ENCODE measurements at regions not wholly inside any gene's neighbourhood (a gene's known extent, or its start where the extent isn't known, plus 50 kb on each side); places are given as distances from the start of the nearest gene placed in this dataset.

DNA sequence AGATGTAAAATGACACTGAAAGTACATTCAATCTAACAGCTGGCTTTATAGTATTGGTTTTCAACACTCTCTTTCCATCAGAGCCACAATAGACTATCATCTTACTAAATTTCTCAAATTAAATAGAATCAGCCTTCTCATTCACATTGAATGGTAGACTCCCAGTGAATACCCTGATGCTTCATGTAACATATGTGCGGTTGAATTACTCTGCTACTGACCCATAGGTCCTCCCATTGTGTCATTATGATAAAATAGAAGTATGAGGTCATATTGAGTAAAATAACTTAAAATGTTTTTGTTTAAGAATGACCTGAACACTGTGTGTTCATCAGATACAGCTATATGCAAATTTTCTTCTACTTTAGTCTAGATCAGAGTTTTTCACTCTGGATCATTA lies 75.9 kb upstream of the ADAMTSL1 start:
- H4K8ac ChIP-seq (replicated peaks; ENCODE audit: insufficient read length, low read depth, low read length): no peak overlapping the region
- DNase-seq: no peak
- no peaks in the 10 kb centered on the region for H3K27me3 ChIP-seq (ENCODE audit: insufficient read depth, low read length)
- Mint-ChIP-seq H3K27ac (no peak overlapping the region), H3K36me3 (ENCODE audit: insufficient read depth in 1 of 3, low read depth in 3 of 3) (no peaks in the 10 kb centered on the region), H3K4me1 (no peaks in the 10 kb centered on the region; a peak in 1 of 4 replicates), H3K27me3 (ENCODE audit: low read depth) (no peaks in the 10 kb centered on the region), H3K4me3 (no peak overlapping the region), H3K9me3 (no peaks in the 10 kb centered on the region)
- no peak overlapping the region for H3K27ac ChIP-seq (ENCODE audit: insufficient read length, low read depth, low read length)
- no peak overlapping the region for H2BK15ac ChIP-seq (ENCODE audit: low read depth, low read length)
- H4K20me1 ChIP-seq (ENCODE audit: control insufficient read depth, insufficient read depth, insufficient read length): no peaks in the 10 kb centered on the region
- no peaks in the 10 kb centered on the region for H3K23me2 ChIP-seq (ENCODE audit: insufficient read length, low read depth, low read length, poor library complexity, severe bottlenecking)
- H3K9me3 ChIP-seq (ENCODE audit: control insufficient read depth, low read depth, low read length): no peaks in the 10 kb centered on the region
- H2BK20ac ChIP-seq (ENCODE audit: low read depth, low read length, poor library complexity, severe bottlenecking): no peak overlapping the region
- no peaks in the 10 kb centered on the region for H3K79me2 ChIP-seq (ENCODE audit: insufficient read depth, low read length)
- no peaks in the 10 kb centered on the region for H3K79me1 ChIP-seq (ENCODE audit: insufficient read depth, low read depth, low read length, poor library complexity, severe bottlenecking)
- H3T11ph ChIP-seq (ENCODE audit: low read length): no peak overlapping the region
- H2BK5ac ChIP-seq (ENCODE audit: insufficient read length, low read length): no peak overlapping the region
- no peak overlapping the region for H4K91ac ChIP-seq (ENCODE audit: insufficient read length, low read depth, low read length)
- no peak overlapping the region for H3K56ac ChIP-seq (ENCODE audit: insufficient read length, low read depth, low read length)
- no peak overlapping the region for H3K4ac ChIP-seq (ENCODE audit: low read depth, low read length)
- no CpG with 5 or more reads among the region's 1 CpG for WGBS (ENCODE audit: extremely low coverage, insufficient read length, low lambda C conversion rate)
- H3K23ac ChIP-seq (ENCODE audit: insufficient read length, low read depth, low read length): no peak overlapping the region
- TF ChIP-seq, protein P1, sequence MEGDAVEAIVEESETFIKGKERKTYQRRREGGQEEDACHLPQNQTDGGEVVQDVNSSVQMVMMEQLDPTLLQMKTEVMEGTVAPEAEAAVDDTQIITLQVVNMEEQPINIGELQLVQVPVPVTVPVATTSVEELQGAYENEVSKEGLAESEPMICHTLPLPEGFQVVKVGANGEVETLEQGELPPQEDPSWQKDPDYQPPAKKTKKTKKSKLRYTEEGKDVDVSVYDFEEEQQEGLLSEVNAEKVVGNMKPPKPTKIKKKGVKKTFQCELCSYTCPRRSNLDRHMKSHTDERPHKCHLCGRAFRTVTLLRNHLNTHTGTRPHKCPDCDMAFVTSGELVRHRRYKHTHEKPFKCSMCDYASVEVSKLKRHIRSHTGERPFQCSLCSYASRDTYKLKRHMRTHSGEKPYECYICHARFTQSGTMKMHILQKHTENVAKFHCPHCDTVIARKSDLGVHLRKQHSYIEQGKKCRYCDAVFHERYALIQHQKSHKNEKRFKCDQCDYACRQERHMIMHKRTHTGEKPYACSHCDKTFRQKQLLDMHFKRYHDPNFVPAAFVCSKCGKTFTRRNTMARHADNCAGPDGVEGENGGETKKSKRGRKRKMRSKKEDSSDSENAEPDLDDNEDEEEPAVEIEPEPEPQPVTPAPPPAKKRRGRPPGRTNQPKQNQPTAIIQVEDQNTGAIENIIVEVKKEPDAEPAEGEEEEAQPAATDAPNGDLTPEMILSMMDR (conservative IDR thresholded peaks at IDR 0.05): no peak
- no peak overlapping the region for H2AFZ ChIP-seq (ENCODE audit: low read length)
- no peak overlapping the region for H3K4me2 ChIP-seq (ENCODE audit: insufficient read depth, insufficient read length, low read length)
- no peak overlapping the region for H2AK5ac ChIP-seq (ENCODE audit: insufficient read length, low read length)
- no peak overlapping the region for H2BK120ac ChIP-seq (ENCODE audit: low read depth, low read length, poor library complexity, severe bottlenecking)
- H2BK12ac ChIP-seq (ENCODE audit: insufficient read length, low read depth, low read length): no peak overlapping the region
- no peak overlapping the region for H3K18ac ChIP-seq (ENCODE audit: insufficient read length, low read depth, low read length)
- H3K14ac ChIP-seq (ENCODE audit: insufficient read depth, low read length): no peak overlapping the region
- no peak overlapping the region for H4K5ac ChIP-seq (ENCODE audit: insufficient read length, low read depth, low read length)
- H3K4me1 ChIP-seq (ENCODE audit: insufficient read depth, low read length): no peaks in the 10 kb centered on the region
- no peak overlapping the region for H3K9ac ChIP-seq (ENCODE audit: extremely low read depth, insufficient read length, low read length)
